Fibroblast of villous mesenchyme (primary cell): ENCODE measurements at regions not wholly inside any gene's neighbourhood (a gene's known extent, or its start where the extent isn't known, plus 50 kb on each side); places are given as distances from the start of the nearest gene placed in this dataset.
"Not testable (repeated sequence)": the region's sequence is repeated elsewhere in the genome, so short reads cannot be mapped to it uniquely, and the experiment has no call there.

Source experiments
- DNase-seq: peaks from one replicate; pipeline ENCODE4 v3.0.0-alpha.2; 2010; ENCODE audit warnings: low read depth
- H3K4me3 ChIP-seq: 2 replicates; pipeline ENCODE4 v1.5.1; 2011; ENCODE audit warnings: low read depth, mild to moderate bottlenecking, low read length
- TF ChIP-seq, protein P1 (sequence below): IDR thresholded peaks from 2 replicates; pipeline ENCODE4 v1.5.1; 2012; ENCODE audit warnings: low read depth, mild to moderate bottlenecking, low read length; ENCODE audit not compliant: insufficient read depth

DNA sequence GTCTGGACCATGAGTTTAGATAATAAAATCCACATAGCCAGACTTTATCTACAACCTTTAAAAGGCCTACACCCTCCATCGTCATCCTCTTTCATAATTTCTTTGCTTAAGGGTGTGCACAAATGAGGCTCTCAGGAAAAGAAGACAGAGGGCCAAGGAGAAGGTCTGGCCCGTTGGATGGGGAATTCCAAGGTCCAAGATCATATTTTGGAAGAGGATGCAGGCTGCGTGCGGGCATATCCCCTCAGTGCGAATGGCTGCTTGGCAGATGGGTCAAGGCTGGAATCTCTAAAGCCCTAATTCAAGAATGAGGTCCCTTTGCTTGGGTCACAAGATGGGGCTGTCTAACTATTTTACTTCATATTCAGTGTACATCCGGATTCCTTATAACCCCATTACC is 782.2 kb upstream of the NCAM2 start:
- TF ChIP-seq, protein P1, sequence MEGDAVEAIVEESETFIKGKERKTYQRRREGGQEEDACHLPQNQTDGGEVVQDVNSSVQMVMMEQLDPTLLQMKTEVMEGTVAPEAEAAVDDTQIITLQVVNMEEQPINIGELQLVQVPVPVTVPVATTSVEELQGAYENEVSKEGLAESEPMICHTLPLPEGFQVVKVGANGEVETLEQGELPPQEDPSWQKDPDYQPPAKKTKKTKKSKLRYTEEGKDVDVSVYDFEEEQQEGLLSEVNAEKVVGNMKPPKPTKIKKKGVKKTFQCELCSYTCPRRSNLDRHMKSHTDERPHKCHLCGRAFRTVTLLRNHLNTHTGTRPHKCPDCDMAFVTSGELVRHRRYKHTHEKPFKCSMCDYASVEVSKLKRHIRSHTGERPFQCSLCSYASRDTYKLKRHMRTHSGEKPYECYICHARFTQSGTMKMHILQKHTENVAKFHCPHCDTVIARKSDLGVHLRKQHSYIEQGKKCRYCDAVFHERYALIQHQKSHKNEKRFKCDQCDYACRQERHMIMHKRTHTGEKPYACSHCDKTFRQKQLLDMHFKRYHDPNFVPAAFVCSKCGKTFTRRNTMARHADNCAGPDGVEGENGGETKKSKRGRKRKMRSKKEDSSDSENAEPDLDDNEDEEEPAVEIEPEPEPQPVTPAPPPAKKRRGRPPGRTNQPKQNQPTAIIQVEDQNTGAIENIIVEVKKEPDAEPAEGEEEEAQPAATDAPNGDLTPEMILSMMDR = no peak
- DNase-seq = no peak

DNA sequence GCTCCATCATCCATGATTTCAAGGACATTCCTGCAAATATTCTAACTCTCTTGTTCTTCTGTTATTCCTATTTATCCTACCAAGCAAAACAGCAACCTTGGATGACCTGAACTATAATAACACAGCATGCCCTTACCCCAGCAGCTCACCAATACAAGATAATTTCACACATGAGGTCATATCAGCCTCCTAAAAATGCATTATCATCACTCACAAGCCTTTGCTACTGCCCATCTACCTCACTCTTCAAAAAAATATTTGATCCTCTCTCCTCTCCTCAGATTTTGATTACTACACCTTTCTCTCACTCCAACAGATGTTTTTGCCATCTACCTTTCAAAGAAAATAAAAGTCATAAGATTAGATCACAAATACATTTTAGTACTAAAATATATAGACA is 777.6 kb upstream of the NCAM2 start:
- no peak overlapping the region for H3K4me3 ChIP-seq
- TF ChIP-seq, protein P1 = no peak
- no peak for DNase-seq

More for the DNA sequence above, 782.2 kb upstream of the NCAM2 start:
- H3K4me3 ChIP-seq = no peak overlapping the region

DNA sequence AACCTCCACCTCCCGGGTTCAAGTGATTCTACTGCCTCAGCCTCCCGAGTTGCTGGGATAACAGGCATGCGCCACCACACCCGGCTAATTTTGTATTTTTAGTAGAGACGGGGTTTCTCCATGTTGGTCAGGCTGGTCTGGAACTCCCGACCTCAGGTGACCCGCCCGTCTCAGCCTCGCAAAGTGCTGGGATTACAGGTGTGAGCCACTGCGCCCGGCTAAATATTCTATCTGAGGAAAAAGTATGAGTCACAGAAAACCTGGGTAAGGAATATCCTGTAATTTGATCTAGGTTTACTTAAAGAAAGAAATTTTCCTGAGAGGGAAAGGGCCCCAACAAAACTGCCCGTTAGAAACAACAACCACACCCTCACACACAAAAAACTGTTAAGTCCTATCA is 776.2 kb upstream of the NCAM2 start:
- not testable (repeated sequence) for H3K4me3 ChIP-seq, DNase-seq

DNA sequence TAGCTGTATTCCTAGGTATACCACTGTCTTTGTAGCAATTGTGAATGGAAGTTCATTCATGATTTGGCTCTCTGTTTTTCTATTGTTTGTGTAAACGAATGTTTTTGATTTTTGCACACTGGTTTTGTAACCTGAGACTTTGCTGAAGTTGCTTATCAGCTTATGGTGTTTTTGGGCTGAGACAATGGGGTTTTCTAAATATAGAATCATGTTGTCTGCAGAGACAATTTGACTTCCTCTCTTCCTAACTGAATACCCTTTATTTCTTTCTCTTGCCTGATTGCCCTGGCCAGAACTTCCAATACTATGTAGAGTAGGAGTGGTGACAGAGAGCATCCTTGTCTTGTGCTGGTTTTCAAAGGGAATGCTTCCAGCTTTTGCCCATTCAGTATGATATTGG is 761.6 kb upstream of the NCAM2 start:
- DNase-seq, H3K4me3 ChIP-seq: not testable (repeated sequence)

DNA sequence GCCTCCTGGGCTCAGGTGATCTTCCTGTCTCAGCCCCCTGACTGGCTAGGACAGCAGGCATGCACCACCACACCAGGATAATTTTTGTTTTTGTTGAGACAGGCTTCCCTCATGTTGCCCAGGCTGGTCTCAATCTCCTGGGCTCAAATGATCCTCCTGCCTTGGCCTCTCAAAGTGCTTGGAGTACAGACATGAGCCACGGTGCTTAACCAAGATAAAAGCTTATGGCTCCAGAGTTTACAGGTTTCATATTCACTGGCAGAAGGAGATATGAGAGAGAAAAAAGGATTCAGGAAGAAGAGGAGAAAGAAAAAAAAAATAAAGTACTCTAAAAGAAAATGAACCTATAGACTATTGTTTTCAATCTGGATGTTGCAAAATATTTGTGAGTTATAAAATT is 748.8 kb upstream of the NCAM2 start:
- H3K4me3 ChIP-seq = no peak overlapping the region
- DNase-seq = no peak
- TF ChIP-seq, protein P1 = no peak

DNA sequence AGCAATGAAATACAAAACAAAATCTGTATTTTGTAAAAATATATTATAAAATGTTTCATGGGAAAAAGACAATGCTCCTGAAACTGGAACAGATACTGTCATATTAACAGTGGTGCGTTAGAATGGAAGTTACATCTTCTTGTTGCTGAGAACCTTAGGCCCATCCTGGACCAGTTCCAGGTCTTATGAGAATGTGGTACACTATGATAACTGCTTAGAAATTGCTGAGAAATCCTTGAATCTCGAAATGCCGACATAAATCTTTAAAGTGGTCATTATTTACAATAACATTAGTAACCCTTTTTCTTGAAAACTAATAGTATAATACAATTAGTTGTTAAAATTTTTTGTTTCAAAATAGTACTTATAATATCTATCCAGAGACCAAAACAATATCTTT is 747.9 kb upstream of the NCAM2 start:
- DNase-seq = no peak
- TF ChIP-seq, protein P1 = no peak

DNA sequence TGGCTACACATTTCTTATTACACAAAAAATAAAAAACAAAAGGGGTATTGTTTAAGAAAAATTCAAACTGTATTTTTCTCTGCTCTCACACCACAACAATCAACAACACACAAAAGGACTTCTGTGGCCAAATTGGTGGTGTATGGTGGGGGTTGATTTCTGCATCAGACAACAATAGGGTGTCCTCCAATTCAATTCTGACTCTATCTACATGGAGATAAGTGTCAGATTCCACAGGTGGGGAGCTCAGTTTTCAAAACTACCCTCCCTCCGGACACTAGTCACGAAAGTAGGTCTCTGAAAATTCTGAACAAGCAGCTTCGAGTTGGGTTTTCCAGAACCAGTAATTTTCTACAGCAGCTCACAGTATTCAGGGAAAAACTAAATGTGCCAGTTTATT is 744.9 kb upstream of the NCAM2 start:
- DNase-seq = no peak
- TF ChIP-seq, protein P1 = no peak
- no peak overlapping the region for H3K4me3 ChIP-seq

More for the DNA sequence above, 747.9 kb upstream of the NCAM2 start:
- H3K4me3 ChIP-seq = no peak overlapping the region

DNA sequence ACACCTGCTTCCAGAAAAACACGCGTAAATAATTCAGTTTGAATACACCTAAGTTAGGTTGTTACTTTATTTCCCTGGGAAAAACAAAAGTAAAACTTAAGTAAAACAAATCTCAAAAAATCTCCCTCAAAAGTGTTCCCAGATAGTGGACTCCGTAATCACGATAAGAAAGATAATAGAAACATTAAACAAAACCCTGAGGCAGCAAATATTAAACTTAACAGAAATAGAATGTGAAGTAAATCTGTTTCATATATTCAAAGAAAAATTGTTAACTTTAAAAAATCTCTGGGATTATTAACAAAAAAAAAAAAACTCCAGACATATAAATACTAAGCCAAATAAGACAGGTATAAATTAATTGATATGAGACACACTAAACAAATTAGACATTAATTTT is 743.2 kb upstream of the NCAM2 start:
- no peak for DNase-seq

More for the DNA sequence above, 743.2 kb upstream of the NCAM2 start:
- TF ChIP-seq, protein P1 = no peak
- no peak overlapping the region for H3K4me3 ChIP-seq
